ENCODE measurements at regions not wholly inside any gene's neighbourhood (a gene's known extent, or its start where the extent isn't known, plus 50 kb on each side); places are given as distances from the start of the nearest gene placed in this dataset.

DNA sequence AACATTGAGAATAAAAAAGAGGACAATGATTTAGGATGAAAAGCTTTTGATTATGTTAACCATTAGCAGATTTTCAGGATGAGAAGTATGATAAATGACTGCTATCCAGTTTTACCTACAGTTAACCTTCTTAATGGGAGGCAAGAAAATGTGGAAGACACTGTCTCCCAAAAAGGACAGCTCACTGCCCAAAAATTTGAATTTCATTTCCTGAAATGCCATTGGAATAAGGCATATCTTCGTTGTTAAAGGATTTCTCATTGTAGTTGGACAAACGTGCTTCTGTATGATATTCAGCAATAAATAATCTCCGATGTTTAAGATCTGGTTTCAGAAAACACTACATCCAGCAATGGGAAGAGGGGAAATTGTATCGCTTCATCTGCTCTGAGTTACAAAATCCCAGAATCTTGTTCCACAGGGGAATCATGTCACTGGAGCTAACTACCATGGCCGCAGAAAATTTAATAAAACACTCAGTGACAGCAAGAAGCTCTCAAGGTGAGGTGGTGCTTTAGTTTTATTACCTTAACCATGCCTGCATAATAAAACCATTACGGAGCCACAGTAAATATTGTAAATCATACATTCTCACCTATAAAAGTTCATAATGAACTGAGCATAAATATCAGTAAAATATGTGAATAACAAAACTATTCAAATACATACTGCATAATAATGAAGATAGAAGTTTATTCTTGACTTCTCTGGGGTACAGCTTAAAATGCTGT lies 552.3 kb downstream of the PCDH7 start:
- no peak for DNase-seq (ENCODE audit: low read depth)

DNA sequence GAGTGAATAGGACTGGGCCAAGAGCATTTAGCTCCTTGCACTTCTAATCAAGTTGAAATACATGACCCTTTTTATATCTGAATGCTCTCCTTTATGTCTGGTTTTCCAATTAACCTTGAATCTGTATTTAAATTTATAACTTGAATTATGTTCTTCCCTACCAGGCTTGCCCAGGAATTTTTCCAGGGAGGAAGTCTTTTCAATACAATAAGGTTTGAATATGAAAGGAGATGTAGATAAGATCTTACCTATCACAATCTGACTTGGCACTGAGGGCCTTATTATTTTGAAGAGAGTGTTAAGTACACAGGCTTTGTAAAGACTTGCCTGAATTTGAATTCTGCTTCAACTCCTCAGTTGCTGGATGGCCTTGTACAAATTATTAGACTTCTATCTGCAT lies 555.7 kb downstream of the PCDH7 start:
- DNase-seq (ENCODE audit: low read depth): no peak

DNA sequence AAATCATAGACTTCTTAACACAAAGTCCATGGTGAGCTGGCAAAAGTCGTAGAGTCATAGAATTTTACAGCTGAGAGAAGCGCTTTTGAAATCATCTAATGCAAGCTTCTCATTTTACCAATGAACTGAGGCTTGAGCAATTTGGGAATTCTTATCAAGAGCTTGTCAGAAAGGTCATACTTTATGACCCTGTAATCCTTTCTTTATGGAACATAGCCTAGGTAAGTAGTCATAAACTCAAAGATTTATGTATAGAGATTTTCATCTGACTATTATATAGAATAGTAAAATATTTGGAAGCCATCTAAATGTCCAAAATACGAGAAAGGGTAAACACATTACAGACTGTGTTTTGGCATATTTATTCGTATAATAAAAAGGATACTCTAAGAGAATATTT lies 563.5 kb downstream of the PCDH7 start:
- DNase-seq (ENCODE audit: low read depth): peak; percentile 31

DNA sequence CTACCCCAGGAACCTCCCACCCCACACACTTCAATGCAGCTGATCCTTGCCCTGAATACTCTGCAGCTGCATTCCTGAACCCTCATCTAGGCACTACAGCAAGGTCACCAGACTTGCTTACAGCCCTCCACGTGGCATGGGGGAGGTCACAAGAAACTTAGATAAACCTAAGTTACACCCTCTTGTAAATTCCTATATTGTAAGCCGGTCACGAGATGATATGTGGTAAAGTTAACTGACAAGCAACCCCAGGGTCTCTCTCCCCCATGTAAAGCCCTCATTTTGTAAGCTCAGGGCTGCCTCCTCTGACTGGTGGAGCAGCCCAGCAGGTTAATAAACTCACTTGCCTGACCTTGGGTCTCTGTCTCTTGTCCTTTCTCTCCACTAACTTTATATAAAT lies 570.7 kb downstream of the PCDH7 start:
- DNase-seq (ENCODE audit: low read depth): no peak

DNA sequence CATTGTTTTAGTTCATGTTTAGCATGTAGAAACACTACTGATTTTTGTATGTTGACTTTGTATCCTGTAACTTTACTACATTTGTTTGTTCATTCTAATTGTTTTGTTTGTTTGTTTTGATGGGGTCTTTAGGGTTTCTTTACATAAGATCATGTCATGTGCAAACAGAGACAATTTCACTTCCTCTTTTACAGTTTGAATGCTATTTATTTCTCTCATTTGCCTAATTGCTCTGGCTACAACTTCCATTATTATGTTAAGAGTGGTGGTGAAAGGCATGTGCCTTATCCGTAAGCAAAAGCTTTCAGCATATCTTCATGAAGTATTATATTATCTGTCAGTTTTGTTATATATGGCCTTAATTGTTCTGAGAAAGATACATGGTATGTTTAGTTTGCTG lies 571.1 kb downstream of the PCDH7 start:
- no peak for DNase-seq (ENCODE audit: low read depth)

DNA sequence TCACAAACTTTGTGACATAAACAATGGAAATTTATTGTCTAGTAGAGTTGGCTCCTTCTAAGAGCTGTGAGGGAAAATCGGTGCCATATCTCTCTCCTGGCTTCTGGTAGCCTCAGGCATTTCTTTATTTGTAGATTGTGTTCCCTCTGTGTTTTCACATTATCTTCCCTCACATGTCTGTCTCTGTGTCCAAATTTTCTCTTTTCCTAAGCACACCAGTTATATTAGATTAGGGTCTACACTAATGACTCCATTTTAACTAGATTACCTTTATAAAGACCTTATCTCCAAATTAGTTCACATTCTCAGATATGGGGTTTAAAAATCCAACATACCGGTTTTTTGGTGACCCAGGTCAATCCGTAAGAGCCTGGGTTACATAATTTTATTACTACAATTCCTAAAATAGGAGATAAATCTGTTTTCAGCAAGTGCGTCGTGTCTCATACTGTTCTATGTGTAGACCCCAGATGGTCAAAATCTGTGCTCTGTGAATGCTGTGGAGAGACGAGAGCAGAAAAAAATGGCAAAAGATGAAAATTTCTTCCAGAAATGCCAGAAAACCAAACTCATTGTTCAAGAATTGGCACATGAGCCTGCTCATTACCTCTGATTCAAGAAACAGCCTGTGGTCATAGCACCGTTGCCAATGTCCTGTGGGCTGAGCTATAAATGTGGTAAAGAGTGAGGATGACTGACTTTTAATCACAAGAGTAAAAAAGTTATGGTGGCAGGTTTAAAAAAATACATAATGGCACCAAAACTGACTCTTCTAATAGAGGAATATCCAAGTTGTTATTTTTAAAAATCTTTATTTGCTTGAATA lies 574.7 kb downstream of the PCDH7 start:
- no peak for DNase-seq (ENCODE audit: low read depth)

DNA sequence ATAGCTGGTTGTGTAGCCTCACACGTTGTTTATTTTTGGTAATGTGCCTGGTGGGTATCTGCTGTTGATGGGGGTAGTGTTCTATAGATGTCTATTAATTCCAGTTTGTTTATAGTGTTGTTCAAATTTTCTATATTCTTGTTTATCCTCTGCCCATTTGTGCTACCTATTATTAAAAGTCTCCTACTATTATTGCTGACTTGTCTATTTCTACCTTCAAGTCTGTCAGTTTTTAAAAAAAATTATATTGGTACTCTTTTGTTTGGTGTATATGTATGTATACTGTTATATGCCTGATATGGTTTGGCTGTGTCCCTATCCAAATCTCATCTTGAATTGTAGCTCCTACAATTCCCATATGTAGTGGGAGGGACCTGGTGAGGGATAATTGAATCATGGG lies 578.6 kb downstream of the PCDH7 start:
- no peak for DNase-seq (ENCODE audit: low read depth)

DNA sequence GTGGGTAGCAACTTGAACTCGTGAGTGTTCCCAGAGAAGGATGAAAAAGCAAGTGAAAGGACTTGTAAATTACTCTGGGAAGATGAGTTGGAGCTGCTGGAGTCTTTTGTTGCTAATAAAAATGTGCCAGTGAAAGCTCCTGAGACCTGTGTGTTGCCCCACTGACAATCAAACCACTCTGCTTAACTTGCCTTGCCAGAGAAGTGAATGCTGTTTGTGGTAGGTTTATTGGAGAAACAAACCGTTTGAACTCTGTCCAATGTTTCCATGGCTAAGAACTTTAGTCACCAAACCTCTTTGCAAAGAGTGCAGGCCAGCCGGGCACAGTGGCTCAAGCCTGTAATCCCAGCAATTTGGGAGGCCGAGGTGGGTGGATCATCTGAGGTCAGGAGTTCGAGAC lies 586.9 kb downstream of the PCDH7 start:
- no peak for DNase-seq (ENCODE audit: low read depth)

DNA sequence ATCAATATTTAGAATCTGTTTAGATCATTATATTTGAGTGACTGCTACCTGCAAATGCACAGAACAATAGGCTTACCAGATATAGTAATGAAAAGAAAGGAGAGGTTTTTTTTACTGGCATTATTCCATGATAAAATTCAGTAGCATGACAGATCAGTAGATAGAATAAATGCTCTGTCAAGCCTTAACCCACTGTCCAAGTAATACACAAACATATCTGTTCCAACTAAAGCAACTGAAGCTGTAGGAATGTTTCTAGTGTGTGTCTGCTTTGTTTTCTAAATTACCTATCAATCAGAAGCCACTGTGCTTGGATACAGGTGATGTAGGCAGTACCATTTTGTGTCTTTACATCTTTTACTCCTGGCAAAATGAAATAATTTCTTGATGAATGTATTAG lies 604.6 kb downstream of the PCDH7 start:
- DNase-seq (ENCODE audit: low read depth): no peak

DNA sequence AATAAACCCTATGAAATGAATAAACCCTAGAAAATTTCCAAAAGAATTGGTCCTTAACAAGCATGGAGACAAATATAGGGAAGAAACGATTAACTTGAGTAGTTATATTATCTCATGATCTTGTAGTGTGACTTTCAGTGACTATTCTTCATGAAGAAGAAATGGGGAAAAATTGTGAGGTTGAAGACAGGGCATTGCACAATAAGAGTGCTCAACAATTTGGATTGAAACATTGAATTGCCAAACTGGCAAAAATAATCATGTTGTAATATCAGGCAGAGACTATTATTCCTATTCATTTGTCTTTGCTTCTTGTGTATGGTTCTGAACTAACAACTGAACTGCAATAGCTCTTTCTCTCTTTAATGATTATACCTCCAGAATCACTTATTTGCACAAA lies 605.1 kb downstream of the PCDH7 start:
- DNase-seq (ENCODE audit: low read depth): no peak

DNA sequence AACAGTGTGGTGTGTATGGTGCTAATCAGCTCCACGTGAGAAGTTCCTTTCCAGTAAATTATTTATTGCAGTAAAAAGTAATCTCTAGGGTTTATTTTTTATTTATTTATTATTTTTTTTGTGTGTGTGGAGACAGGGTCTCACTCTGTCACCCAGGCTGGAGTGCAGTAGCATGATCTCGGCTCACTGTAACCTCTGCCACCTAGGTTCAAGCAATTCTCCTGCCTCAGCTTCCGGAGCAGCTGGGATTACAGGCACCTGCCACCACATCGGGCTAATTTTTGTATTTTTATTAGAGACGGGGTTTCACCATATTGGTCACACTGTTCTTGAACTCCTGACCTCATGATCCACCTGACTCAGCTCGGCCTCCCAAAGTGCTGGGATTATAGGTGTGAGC lies 606.9 kb downstream of the PCDH7 start:
- no peak for DNase-seq (ENCODE audit: low read depth)

DNA sequence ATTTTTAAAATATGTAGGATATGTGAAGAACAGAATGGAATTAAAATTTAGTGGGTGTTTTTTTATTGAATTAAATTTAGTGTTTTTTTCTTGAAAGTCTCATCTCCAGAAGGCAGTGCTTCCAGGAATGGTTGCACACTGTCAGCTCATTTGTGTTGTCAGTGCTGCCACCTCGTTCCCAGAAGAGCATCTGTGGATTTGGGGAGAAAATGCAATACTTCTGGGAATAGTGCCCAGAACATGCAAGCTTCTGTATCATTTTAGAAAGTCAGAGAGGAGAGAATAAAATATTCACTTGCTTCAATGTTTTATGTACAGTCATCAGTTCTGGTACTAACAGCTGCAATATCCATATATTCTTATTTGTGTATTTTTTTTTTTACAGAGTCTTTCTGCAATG lies 608.8 kb downstream of the PCDH7 start:
- peak; percentile 12 for DNase-seq (ENCODE audit: low read depth)

DNA sequence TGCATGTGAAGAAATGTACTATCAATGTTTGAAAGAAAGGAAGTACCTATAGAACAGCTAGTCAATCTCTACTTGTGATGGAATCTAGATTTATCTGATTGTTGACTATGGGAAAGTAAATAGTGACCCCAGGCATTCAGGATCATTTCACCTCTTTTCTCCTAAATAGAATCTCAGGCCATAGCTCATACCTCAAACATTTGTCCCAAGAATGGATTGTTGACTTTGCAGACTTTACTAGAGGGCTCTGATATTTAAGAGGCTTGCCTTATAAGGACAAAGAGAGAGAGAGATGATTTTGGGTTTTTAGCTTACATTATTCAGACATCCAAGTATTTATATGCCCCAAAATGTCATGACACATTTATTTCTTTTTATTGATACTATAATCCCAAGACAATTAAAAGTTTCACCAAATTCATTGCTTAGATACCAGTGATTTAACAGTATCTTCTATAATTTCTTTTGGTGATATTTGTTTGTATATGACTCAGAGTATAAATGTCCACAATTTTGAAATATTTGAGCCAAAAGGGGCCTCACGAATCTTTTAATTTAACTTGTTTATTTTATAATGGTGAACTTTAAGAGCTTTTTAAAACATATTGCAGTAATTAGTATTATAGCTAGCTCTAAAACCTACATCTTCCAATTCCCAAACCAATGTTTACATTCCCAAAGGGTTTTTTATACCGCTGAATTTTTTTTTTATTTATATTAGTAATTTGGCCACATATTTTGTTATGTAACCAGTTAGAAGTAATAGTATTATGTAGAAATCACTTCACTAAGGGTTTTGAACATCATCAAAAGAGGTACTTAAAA lies 614.1 kb downstream of the PCDH7 start:
- no peak for DNase-seq (ENCODE audit: low read depth)

DNA sequence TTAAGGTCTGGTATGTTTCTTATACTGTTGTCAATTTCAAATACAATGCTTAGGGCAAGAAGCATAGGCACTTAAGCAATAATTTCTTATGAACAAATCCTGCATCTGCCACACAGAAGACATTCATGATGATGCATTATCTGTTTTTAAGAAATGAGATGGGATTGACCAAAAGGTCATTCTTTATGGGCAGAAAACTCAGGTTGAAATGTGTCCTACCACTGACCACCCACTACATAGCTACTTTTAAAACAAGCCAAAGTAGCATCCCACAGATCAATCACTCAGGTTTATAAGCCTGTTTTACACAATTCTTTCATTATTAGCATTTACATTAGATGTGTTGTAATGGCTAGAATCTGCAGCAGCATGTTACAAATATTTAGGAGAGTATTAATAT lies 617.8 kb downstream of the PCDH7 start:
- DNase-seq (ENCODE audit: low read depth): no peak

DNA sequence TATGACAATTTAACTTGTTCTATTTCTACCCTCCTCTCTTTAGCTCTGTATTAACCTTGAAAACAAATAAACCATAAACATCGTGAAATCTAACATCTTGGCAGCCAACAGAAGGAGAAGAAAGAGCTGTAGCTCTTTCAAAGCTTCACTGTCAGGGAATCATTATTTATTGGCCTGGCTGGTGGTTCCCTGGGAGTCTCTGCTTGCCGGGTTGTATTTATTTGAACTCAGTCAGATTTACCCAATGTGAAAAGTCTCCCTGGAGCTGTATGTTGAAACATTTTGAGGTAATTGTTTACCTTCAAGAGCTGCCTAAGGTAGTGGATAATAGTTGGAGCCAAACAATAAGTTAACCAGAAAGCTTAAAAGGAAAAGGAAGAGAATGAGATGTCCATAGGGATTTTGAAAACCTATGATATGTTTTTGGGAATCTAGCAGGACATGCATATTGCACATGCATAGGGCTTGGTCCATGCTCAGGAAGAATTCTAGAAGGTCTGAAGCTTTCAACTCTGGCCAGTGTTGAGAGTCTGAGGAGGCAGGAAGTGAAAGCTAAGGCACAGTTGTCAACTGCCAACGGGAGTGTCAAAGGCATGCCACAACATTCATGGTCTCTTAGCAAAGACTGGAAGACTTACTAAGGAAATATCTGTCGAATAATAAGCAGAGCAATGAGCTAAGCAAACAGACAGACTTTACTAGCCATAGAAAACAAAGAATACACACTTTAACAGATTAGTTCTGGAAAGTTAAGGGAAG lies 621.6 kb downstream of the PCDH7 start:
- peak; percentile 41 for DNase-seq (ENCODE audit: low read depth)

DNA sequence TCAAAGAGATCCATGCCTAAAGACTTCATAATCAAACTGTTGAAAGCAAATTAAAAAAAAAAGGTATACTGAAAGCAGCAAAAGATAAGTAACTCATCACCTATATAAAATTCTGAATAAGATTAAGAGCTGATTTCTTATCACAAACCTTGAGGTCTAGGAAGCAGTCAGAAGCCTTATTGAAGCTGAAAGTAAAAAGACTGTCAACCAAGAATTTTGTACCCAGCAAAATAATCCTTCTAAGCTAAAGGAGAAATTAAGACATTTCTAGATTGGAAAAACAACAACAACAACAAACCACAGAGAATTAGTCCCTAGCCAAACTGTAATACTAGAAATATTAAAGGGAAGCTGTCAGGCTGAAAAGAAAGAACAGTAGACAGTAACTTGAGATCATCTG lies 622.9 kb downstream of the PCDH7 start:
- DNase-seq (ENCODE audit: low read depth): peak; percentile 53

DNA sequence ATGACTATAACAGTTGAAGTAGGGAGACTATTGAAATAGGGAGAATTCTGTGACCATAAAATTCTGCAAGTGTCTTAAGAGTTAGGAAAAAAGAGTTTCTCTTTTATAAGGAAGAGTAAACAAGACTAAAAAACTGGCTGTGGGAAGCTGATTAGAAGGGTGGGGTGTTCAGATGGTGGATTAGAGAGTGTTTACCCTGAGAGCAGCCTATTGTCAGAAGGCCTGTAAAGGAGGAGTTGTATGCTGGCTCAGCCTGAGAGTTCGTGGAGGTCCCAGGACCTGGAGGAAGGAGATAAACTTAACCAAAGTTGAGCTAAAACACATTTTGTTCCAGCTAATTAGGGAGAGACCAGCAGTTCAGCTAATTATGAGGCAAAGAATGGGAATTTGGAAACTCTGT lies 629.7 kb downstream of the PCDH7 start:
- DNase-seq (ENCODE audit: low read depth): no peak

DNA sequence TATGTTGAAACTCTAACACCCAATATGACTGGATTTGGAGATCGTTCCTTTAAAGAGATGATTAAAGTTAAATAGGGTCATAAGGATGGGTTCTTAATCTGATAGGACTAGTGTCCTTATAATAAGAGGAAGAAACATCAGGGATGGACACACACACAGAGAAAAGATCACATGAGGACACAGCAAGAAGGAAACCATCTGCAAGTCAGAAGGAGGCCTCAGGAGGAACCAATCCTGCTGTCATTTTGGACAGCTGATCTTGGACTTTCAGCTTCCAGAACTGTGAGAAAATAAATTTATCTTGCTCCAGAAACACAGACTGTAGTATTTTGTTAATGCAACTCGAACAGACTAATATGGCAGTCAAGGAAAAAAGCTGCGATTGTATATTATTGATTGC lies 631.5 kb downstream of the PCDH7 start:
- no peak for DNase-seq (ENCODE audit: low read depth)

DNA sequence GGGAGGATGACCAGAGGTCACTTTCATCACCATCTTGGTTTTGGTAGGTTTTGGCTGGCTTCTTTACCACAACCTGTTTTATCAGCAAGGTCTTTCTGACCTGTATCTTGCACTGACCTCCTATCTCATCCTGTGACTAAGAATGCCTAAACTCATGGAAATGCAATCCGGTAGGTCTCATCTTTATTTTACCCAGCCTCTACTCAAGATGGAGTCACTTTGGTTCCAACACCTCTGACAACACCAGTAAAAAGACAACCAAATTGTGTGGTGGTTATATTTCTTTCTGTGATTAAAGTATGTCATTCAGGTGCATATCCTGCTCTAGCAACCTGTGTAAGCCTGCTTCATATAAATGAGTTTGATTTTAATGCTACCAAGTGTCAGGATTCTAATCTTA lies 636.7 kb downstream of the PCDH7 start:
- no peak for DNase-seq (ENCODE audit: low read depth)

DNA sequence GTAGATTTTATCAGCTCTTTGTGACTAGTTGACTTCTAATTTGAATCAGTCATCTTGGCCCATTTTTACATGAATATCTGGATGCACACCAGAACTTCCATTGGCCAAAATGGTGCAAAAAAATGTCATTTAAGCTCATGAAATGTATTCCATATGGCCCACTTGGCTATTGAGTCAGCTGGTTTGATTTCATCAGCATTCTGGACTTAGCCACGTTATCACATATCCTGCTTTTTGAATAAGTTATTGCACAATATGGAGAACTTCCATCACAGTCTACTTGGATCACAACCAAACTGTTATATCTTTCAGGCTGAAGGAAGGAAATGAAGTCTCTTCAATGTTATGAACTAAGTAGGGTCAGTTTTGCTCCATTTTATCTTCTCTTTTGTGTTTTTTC lies 640.6 kb downstream of the PCDH7 start:
- DNase-seq (ENCODE audit: low read depth): peak; percentile 97

DNA sequence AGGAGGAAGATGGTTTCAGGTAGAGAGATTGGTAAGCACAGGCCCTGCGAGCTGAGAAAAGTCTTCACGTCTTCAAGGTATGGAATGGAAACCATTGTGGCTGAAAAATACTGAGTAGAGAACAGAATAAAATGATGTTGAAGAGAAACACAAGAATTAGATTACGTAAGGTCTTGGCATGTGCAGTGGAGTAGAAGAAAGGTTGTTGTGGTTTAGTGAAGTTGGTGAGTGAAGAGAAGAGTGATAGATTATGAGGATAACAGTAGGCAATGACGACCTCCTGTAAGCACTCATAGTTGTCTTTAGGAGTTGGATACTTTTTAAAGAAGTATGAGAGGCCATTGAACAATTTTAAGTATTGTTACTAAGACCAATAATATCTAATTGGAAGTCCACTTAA lies 642.6 kb downstream of the PCDH7 start:
- peak; percentile 77 for DNase-seq (ENCODE audit: low read depth)
